ENCODE measurements at regions not wholly inside any gene's neighbourhood (a gene's known extent, or its start where the extent isn't known, plus 50 kb on each side); places are given as distances from the start of the nearest gene placed in this dataset.

GRCh38 chr6:240151-240550, 52.1 kb upstream of the DUSP22 start:
- Histone ChIP-seq H2BK20ac (ENCODE audit: low read depth, low read length, poor library complexity, severe bottlenecking) (no peak overlapping the region), H3K23ac (ENCODE audit: insufficient read length, low read depth, low read length) (no peak overlapping the region)

More at GRCh38 chr6:240151-240550, 52.1 kb upstream of the DUSP22 start:
- Histone ChIP-seq H3K79me1 (ENCODE audit: insufficient read depth, low read depth, low read length, poor library complexity, severe bottlenecking) (no peaks in the 10 kb centered on the region), H2AK5ac (ENCODE audit: insufficient read length, low read length) (no peak overlapping the region), H4K91ac (ENCODE audit: insufficient read length, low read depth, low read length) (no peak overlapping the region), H3K27me3 (ENCODE audit: insufficient read depth, low read length) (no peaks in the 10 kb centered on the region), H3K9me3 (ENCODE audit: control insufficient read depth, low read depth, low read length) (no peaks in the 10 kb centered on the region), H3K14ac (ENCODE audit: insufficient read depth, low read length) (no peak overlapping the region), H3K4me1 (ENCODE audit: insufficient read depth, low read length) (peaks cover 13% of the 10 kb centered on the region; the same call in 1 of the 2 replicates), H3K4me2 (ENCODE audit: insufficient read depth, insufficient read length, low read length) (no peak overlapping the region), H2BK12ac (ENCODE audit: insufficient read length, low read depth, low read length) (no peak overlapping the region), H3K18ac (ENCODE audit: insufficient read length, low read depth, low read length) (no peak overlapping the region), H3K27ac (ENCODE audit: insufficient read length, low read depth, low read length) (no peak overlapping the region), H2BK15ac (ENCODE audit: low read depth, low read length) (no peak overlapping the region), H2BK120ac (ENCODE audit: low read depth, low read length, poor library complexity, severe bottlenecking) (no peak overlapping the region), H3K79me2 (ENCODE audit: insufficient read depth, low read length) (no peaks in the 10 kb centered on the region), H3K9ac (ENCODE audit: extremely low read depth, insufficient read length, low read length) (no peak overlapping the region), H2AFZ (ENCODE audit: low read length) (no peak overlapping the region), H4K5ac (ENCODE audit: insufficient read length, low read depth, low read length) (no peak overlapping the region), H3T11ph (ENCODE audit: low read length) (no peak overlapping the region), H3K4ac (ENCODE audit: low read depth, low read length) (no peak overlapping the region), H4K8ac (replicated peaks; ENCODE audit: insufficient read length, low read depth, low read length) (no peak overlapping the region), H4K20me1 (ENCODE audit: control insufficient read depth, insufficient read depth, insufficient read length) (no peaks in the 10 kb centered on the region), H2BK5ac (ENCODE audit: insufficient read length, low read length) (no peak overlapping the region), H3K56ac (ENCODE audit: insufficient read length, low read depth, low read length) (no peak overlapping the region), H3K23me2 (ENCODE audit: insufficient read length, low read depth, low read length, poor library complexity, severe bottlenecking) (no peaks in the 10 kb centered on the region)
- no peaks in the 10 kb centered on the region; a peak in 2 of 5 replicates for H3K9me3 Mint-ChIP-seq
- no peak overlapping the region for H3K27ac Mint-ChIP-seq
- no CpG with 5 or more reads among the region's 3 CpGs for WGBS (ENCODE audit: extremely low coverage, insufficient read length, low lambda C conversion rate)
- no peak for DNase-seq
- no peaks in the 10 kb centered on the region for H3K36me3 Mint-ChIP-seq (ENCODE audit: insufficient read depth in 1 of 3, low read depth in 3 of 3)
- peaks cover 32 to 34% of the 10 kb centered on the region in 2 experiments for H3K4me1 Mint-ChIP-seq
- no peak overlapping the region for H3K4me3 Mint-ChIP-seq
- no peak for TF ChIP-seq CTCF (conservative IDR thresholded peaks at IDR 0.05)
- H3K27me3 Mint-ChIP-seq (ENCODE audit: low read depth), result peaks cover 7% of the 10 kb centered on the region
